Fibroblast of villous mesenchyme (primary cell): ENCODE measurements at regions not wholly inside any gene's neighbourhood (a gene's known extent, or its start where the extent isn't known, plus 50 kb on each side); places are given as distances from the start of the nearest gene placed in this dataset.

ENCODE experiments used
- DNase-seq: peaks from one replicate; pipeline ENCODE4 v3.0.0-alpha.2; 2010; ENCODE audit warnings: low read depth
- H3K4me3 ChIP-seq: 2 replicates; pipeline ENCODE4 v1.5.1; 2011; ENCODE audit warnings: low read depth, mild to moderate bottlenecking, low read length
- TF ChIP-seq, protein P1 (sequence below): IDR thresholded peaks from 2 replicates; pipeline ENCODE4 v1.5.1; 2012; ENCODE audit warnings: low read depth, mild to moderate bottlenecking, low read length; ENCODE audit not compliant: insufficient read depth

DNA sequence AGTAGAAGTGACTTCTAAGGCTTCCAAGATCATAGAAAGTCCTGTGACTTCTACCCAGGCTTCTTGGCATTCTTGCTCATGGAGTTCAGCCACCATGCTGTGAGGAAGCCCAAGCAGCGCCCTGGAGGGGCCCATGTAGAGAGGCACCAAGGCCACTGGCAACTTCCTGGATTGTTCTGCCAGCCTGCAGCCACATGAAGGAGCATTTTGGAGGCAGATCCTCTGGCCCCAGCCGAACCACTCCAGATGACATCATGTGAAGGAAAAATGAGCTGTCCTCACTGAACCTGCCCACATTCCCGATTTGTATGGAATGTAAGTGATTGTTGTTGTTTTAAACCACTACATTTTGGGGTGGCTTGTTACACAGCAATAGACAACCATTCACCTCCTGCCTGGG is 51.5 kb upstream of the MNX1 start:
- no peak for DNase-seq
- TF ChIP-seq, protein P1, sequence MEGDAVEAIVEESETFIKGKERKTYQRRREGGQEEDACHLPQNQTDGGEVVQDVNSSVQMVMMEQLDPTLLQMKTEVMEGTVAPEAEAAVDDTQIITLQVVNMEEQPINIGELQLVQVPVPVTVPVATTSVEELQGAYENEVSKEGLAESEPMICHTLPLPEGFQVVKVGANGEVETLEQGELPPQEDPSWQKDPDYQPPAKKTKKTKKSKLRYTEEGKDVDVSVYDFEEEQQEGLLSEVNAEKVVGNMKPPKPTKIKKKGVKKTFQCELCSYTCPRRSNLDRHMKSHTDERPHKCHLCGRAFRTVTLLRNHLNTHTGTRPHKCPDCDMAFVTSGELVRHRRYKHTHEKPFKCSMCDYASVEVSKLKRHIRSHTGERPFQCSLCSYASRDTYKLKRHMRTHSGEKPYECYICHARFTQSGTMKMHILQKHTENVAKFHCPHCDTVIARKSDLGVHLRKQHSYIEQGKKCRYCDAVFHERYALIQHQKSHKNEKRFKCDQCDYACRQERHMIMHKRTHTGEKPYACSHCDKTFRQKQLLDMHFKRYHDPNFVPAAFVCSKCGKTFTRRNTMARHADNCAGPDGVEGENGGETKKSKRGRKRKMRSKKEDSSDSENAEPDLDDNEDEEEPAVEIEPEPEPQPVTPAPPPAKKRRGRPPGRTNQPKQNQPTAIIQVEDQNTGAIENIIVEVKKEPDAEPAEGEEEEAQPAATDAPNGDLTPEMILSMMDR = no peak
- H3K4me3 ChIP-seq = no peak overlapping the region

DNA sequence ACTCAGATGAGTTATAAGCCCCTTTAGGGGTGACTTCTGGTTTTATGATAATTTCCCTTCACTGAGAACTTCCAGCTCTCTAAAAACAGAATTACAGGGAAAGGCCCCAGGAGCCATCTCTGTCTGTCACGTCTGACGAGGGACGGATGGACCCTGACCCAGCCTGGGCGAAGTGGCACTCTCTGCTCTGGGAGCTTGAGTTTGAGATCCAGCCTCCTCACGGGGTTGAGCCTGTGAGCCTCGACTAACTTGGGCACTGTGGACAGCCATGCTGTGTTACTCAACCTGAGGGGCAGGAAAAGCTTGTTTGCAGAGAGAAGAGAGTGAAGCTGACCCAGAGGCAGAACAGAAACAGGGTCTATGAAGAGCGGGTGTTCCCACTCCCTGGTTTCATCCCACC is 54.6 kb upstream of the MNX1 start:
- no peak overlapping the region for H3K4me3 ChIP-seq
- no peak for DNase-seq
- TF ChIP-seq, protein P1 = no peak

DNA sequence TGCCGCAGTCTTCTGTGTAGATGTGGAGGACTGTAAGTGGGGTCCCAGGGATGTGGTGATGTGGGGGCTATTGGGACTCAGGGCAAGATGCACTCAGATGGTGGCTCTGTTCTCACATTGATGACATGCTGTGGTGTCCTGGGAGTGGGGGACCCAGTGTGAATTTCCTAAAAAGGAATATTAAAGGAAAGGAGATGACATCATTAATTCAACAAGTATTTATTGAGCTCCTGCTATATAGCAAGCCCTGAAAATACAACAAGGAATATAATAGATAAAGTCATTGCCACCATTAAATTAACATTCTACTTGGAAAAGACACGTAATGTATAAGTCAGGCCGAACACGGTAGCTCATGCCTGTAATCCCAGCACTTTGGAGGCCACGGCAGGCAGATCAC is 61.9 kb upstream of the MNX1 start:
- TF ChIP-seq, protein P1 = no peak
- no peak for DNase-seq
- H3K4me3 ChIP-seq = no peak overlapping the region

DNA sequence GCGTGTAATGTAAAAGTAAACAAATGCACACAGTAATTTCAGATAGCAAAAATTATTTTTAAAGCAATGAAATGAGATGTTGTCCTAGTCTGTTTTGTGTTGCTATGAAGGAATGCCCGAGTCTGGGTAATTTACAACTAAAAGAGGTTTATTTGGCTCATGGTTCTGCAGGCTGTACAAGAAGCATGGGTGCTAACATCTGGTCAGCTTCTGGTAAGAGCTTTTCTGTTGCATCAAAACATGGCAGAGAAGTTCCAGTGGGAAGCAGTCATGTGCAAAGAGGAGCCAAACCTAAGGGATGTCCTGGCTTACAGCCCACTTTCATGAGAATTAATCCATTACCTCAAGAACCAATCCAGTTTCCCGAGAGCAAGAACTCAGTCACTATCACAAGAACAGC is 62.9 kb upstream of the MNX1 start:
- DNase-seq = no peak
- H3K4me3 ChIP-seq = no peak overlapping the region
- TF ChIP-seq, protein P1 = no peak

DNA sequence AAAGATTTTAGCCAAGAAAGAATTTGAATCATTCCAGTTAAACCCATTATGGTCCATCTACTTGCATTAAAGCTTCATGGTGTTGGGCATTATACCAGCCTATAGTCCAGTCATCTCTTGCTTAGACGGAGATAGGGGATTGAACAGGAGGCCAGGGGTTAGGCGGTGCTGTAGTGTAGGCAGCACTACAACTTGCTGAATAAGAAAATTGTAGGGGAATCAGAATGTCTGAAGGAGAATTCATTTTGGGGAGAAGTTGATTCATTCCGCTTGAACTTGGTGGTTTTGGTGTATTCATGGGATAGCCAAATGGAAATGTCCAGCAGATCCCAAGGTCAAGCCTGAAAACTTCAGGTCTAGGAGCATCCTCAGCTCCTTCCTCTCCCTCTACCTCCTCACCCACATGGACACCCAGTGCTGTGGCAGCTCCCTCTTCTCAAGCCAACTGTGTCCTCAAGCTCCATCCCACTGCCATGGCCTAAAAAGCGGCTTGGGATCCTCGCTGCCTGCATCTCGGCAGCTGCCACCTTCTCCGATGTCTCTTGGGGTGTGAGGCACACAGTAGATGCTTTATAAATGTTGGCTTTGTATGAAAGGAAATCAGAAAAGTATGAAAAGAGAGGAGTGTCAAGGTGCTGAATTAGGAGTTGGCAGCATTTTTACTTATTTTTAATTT is 63.6 kb upstream of the MNX1 start:
- H3K4me3 ChIP-seq = no peak overlapping the region
- no peak for DNase-seq
- TF ChIP-seq, protein P1 = no peak

DNA sequence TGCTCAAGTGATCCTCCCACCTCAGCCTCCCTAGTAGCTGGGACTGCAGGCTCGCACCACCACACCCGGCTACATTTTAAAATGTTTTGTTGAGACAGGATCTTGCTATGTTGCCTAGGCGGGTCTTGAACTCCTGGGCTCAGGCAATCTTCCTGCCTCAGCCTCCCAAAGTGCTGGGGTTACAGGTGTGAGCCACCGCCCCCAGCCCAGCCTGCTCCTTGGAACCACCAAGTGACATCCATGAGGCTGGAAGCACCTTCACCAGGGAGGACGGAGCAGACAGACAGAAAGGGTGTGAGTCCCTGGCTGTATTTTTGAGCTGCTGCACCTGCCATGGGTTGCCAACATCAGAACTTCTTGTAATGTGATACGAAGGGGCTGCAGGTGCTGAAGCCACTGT is 62.3 kb upstream of the UBE3C start:
- H3K4me3 ChIP-seq = no peak overlapping the region
- no peak for DNase-seq
- TF ChIP-seq, protein P1 = no peak

DNA sequence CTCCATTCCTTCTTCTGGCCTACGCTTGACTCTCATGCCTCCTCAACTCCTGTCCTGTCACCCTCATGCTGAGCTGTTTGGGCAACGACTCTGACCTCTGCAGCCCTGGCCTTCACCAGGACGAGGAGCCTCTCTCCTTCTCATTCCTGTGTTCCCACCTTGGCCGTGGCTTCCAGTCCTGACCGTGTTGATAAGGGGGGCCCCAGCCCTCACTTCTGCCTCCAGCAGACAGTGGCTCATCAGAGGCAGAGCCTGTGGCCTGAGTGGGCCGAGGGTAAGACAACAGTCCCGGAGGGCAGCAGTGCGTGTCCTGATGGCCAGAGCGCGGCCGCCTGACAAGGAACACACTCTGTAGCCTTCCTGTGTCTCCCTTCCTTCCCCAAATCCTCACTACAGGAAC is 61.7 kb upstream of the UBE3C start:
- TF ChIP-seq, protein P1 = no peak
- DNase-seq = no peak
- no peak overlapping the region for H3K4me3 ChIP-seq
